COLO668 (cell line): ENCODE measurements at regions not wholly inside any gene's neighbourhood (a gene's known extent, or its start where the extent isn't known, plus 50 kb on each side); places are given as distances from the start of the nearest gene placed in this dataset.

Experiments
- DNase-seq: peaks from one replicate; lab custom pipeline; 2025; ENCODE audit not compliant: unreplicated experiment; lab: John Stamatoyannopoulos, UW

DNA sequence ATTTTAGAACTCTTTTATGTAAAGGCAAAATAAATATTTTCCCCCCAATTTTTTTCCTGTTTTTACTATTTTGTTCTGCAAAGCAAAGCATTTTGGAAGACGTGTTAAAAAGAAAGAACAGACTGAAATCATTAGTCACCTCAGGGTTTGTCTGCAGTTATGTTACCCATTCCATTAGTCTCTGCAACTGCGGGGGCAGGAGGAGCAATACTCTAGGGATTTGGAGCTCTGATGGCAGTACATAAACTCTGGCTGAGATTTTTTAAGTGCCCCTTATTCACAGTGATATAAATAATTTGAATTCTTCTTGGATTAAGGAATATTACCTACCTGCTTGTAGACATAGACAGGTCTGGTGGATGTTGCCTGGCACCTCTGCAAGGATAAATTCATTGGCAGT, 88.0 kb upstream of the CELF4 start:
- DNase-seq, result no peak

DNA sequence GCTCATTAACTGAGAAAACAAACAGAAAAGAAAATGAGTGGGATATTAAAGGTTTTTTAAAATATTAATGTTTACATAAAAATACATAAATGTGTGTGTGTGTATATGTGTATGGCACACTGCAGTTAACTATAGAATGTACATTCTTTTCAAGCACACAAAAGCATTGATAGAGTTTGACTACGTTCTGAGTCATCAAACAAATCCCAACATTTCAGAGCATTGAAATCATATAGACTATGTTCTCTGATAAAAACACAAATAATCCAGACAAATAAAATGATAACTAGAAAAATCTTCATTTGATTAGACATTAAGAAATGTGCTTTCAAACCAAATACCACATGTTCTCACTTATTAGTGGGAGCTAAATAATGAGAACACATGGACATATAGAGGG, 84.3 kb upstream of the CELF4 start:
- DNase-seq, result no peak

- DNase-seq, result no peak
Observed at GRCh38 chr18:37649416-37649815, 83.8 kb upstream of the CELF4 start.

GRCh38 chr18:37641573-37641972, 76.0 kb upstream of the CELF4 start:
- no peak for DNase-seq

DNA sequence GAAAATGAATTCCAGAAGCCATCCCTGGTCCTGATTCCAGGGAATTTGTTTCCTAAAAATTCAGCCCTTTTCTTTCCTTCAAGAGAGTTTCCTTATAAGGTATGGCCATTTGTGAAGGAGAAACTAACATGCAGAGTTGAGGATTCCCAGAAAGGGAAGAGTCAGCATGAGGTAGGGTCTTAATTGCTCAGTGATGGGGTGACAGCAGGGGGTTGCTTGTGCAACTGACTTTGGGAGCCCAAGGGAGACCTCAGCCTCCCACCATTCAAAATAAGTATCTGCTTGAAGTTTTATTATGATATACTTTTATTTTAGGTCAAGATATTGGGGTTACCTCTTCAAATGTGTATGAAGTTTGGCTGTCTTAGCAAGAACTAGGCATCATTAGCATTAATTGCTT, 74.9 kb upstream of the CELF4 start:
- no peak for DNase-seq

- no peak for DNase-seq
Observed at GRCh38 chr18:37639846-37640245, 74.2 kb upstream of the CELF4 start.

DNA sequence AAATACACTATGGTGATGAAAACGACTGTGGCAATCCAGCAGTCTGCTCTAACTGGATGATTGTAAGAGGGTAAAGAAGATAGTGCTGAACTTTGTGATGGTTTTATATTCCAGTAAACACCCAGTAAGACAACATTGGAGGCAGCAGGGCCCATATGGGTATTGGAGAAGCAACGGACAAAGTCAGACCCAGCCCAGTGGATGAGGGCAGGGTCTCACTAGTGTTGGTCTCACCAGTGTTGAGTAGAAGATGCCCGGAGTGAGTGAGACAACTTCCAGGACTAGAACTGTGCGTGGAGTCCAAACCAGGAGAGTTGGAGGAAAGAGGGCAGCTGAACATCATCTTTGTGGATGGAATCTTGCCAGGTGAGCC, 71.9 kb upstream of the CELF4 start:
- DNase-seq, result no peak

GRCh38 chr18:37636831-37637477, 71.4 kb upstream of the CELF4 start:
- no peak for DNase-seq

DNA sequence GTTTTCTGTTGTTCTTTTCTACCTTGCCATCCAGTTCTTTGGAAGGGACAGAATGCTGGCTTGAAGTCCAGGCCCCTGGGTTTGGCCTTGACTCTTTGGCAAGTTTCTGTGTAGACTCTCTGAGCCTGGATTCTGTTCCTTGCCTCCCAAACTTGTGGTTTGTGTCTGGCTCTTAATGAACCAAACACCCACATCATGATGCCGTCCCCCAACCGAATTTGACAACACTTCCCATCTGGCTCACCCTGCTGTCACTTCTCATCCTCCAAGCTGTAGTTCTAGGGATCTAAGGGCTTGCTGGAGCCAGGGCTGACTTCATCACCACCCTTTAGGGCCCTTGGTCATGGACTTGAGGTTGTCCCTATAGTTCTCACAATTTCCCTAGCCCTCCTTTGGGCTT, 68.9 kb upstream of the CELF4 start:
- DNase-seq, result no peak

GRCh38 chr18:37631422-37631821, 65.8 kb upstream of the CELF4 start:
- no peak for DNase-seq

- DNase-seq, result no peak
Observed at GRCh38 chr18:37630334-37630733, 64.7 kb upstream of the CELF4 start.

DNA sequence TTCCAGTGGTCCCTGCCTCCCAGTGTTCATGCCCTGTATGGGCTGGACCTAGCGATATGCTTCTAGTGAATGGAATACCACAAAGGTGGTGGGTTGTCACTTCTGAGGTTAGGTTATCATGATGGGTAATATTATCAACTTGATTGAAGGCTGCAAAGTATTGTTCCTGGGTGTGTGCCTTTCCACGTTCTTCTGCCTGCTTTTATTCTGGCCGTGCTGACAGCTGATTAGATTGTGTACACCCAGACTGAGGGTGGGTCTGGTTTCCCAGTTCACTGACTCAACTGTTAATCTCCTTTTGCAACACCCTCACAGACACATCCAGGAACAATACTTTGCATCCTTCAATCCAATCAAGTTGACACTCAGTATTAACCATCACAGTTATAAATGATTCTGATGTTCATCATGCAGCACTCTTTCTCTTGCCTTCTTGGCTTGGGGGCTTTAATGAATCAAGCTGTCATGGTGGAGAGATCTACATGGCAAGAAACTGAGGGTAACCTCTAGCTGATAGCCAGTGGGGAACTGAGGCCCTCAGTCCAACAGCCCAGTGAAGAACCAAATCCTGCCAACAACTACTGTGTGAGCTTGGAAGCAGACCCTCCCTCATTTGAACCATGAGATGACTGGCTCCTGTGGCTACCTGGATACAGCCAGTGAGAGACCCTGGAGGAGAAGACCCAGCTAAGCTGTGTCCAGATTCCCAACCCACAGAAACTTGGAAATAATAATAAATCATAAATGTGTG, 63.0 kb upstream of the CELF4 start:
- DNase-seq, result no peak

DNA sequence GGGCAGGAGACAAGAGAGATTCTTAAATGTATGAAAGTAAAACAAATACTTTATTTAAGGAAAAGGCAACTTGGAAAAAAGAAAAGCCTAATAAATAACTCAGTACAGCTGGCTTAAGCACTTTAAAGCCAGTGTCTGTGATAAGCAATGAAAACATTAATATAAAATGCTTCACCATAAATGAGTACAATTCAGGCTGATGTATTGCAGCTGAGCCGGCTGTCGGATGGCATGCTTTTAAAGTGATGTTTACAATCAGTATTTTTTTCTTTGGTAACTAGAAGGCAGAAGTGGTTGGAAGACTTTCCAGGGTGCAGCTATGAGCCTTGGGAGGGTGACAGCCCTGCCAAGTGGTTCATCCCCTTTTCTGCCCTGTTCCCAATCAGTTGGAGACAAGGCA, 58.7 kb upstream of the CELF4 start:
- no peak for DNase-seq

DNA sequence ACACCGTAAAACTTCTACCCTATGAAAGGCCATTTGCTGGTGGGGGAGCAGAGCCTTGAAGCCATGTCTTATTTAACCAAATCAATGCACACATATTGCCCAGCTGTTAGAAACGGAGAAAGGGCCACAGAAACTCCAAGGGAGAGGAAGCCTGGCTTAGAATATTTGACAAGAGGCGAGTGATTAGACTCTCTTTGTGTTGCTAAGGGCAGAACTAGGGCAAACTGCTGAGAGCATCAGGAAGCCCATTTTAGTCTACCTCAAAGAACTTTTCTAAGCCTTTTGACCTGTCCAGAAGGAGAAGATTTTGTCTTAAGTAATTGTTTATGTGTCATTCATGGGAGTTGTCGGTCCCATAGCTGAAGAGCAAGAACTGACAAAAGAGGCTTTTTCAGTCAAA, 54.4 kb upstream of the CELF4 start:
- DNase-seq, result no peak

DNA sequence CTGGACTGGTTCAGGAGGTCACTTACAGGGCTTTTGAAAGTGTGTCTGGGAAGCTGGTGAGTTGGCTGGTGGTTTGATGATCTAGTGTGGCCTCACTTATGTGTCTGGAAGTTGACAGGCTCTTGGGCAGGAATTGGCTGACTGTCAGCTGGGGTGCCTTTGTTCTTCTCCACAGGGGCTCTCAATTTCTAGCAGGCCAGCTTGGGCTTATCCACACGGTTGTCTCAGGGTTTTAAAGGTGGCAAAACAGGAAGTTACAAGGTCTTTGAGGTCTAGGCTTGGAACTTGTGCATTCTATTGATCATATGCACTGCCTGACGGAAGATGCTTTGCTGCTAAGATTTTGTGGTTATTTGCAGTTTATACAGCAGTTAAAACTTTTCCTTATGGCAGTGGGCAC, 52.0 kb upstream of the CELF4 start:
- no peak for DNase-seq
